Colonic mucosa (tissue), 4 donors: ENCODE measurements at regions not wholly inside any gene's neighbourhood (a gene's known extent, or its start where the extent isn't known, plus 50 kb on each side); places are given as distances from the start of the nearest gene placed in this dataset.
"Not testable (repeated sequence)": the region's sequence is repeated elsewhere in the genome, so short reads cannot be mapped to it uniquely, and the experiment has no call there.

Experiments used
- DNase-seq: peaks from one replicate; pipeline ENCODE4 v3.0.0-alpha.2; 2020
- H3K27ac ChIP-seq: fragments of 200-600 bp; one replicate; pipeline ENCODE4 v1.8.0; 2021
- H3K27me3 ChIP-seq: fragments of 200-600 bp; one replicate; pipeline ENCODE4 v1.8.0; 2021
- H3K36me3 ChIP-seq: fragments of 200-600 bp; one replicate; pipeline ENCODE4 v1.8.0; 2021
- H3K4me1 ChIP-seq: fragments of 200-600 bp; one replicate; pipeline ENCODE4 v1.8.0; 2021; ENCODE audit warnings: mild to moderate bottlenecking
- H3K4me3 ChIP-seq: fragments of 200-600 bp; one replicate; pipeline ENCODE4 v1.8.0; 2021
- H3K9ac ChIP-seq, 2 donors: one replicate each; pipeline ENCODE4 v1.7.0; 2013; ENCODE audit warnings: control low read depth in 2 of 2, low read depth in 2 of 2, low read length in 2 of 2
- H3K9me3 ChIP-seq: fragments of 200-600 bp; one replicate; pipeline ENCODE4 v1.8.0; 2021
- intact Hi-C: fragments of 100-400 bp; cut with DNase I; formaldehyde crosslinking; loops from one replicate; pipeline ENCODE4 v1.14.1; 2022
- TF ChIP-seq, protein P1 (sequence below): fragments of 200-600 bp; IDR thresholded peaks from one replicate; pipeline ENCODE4 v1.8.0; 2022; ENCODE audit warnings: antibody characterized with exemption, mild to moderate bottlenecking
- donor health status: healthy.
- donor health status: DM: no; HTN: no; CAD: no.
- donor health status: DM: no; HTN: no; CAD: no.

DNA sequence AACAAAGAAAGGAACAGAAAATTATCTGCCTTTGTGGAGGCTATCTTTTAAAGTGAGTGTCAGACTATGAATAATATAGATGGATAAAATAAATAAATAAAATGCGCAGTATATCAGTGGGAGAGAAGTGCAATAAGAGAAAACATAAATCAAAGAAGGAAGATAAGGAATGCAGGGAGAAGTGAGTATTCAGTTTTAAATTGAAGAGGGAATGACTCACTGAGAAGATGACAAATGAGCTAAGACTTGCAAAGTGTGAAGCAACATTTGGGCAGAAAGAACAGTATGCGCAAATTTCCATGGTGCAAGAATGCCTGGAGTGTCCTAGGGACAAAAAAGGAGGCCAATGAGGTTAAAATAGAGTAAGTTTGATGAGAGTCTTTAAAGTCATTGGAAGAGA is 1300.1 kb upstream of the ALCAM start:
- no peaks in the 10 kb centered on the region for H3K36me3 ChIP-seq
- no peak overlapping the region for H3K27ac ChIP-seq
- no peaks in the 10 kb centered on the region for H3K9me3 ChIP-seq
- DNase-seq: no peak
- H3K4me3 ChIP-seq: no peak overlapping the region
- TF ChIP-seq, protein P1, sequence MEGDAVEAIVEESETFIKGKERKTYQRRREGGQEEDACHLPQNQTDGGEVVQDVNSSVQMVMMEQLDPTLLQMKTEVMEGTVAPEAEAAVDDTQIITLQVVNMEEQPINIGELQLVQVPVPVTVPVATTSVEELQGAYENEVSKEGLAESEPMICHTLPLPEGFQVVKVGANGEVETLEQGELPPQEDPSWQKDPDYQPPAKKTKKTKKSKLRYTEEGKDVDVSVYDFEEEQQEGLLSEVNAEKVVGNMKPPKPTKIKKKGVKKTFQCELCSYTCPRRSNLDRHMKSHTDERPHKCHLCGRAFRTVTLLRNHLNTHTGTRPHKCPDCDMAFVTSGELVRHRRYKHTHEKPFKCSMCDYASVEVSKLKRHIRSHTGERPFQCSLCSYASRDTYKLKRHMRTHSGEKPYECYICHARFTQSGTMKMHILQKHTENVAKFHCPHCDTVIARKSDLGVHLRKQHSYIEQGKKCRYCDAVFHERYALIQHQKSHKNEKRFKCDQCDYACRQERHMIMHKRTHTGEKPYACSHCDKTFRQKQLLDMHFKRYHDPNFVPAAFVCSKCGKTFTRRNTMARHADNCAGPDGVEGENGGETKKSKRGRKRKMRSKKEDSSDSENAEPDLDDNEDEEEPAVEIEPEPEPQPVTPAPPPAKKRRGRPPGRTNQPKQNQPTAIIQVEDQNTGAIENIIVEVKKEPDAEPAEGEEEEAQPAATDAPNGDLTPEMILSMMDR: no peak
- no peaks in the 10 kb centered on the region for H3K27me3 ChIP-seq
- no peak overlapping the region for H3K9ac ChIP-seq
- no peaks in the 10 kb centered on the region for H3K4me1 ChIP-seq
- intact Hi-C loops: no loop called here

DNA sequence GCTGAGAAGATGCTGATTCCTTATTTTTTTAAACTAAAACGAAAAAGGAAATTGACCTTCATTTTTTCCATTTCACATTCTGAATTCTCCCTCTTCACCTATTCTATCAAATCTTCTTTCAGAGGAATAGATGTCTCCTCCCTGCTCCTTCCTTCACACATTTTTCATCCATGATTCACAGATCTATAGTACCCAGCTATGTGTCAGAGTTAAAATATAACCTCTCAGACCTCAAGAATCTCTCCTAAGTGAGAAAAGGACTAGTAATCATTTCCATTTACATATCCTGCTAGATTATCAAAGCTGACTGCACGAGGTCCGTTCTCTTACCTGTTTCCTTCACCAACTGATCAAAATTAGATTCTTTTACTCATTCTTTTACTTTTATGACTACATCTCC is 1297.6 kb upstream of the ALCAM start:
- TF ChIP-seq, protein P1: no peak
- no peak overlapping the region for H3K9ac ChIP-seq
- intact Hi-C loops: no loop called here
- no peak for DNase-seq
- no peak overlapping the region for H3K4me3 ChIP-seq
- H3K27ac ChIP-seq: no peak overlapping the region
- H3K9me3 ChIP-seq: no peaks in the 10 kb centered on the region
- H3K4me1 ChIP-seq: no peaks in the 10 kb centered on the region
- H3K36me3 ChIP-seq: no peaks in the 10 kb centered on the region
- H3K27me3 ChIP-seq: no peaks in the 10 kb centered on the region

DNA sequence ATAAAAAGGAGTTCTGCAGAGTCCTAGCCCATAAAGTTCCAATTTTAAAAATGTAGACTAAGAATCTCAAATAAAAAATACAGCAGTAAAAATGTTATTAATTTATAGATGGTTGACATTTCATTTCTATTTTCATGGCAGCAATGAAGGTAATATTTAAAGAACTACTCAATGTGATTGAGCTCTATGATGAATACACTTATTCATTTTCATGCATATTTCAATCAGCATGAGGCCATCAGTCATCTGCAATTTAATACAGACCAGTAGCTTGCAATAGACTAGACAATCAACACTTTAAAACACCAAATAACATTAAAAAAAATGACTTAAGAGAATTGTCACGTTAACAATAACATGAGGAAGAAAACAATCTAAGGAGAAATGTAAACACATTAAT is 1295.8 kb upstream of the ALCAM start:
- no peak for DNase-seq
- H3K36me3 ChIP-seq: no peaks in the 10 kb centered on the region
- H3K27me3 ChIP-seq: no peaks in the 10 kb centered on the region
- TF ChIP-seq, protein P1: no peak
- H3K27ac ChIP-seq: no peak overlapping the region
- no peak overlapping the region for H3K9ac ChIP-seq
- no peaks in the 10 kb centered on the region for H3K9me3 ChIP-seq
- H3K4me3 ChIP-seq: no peak overlapping the region
- intact Hi-C loops: no loop called here
- H3K4me1 ChIP-seq: no peaks in the 10 kb centered on the region

DNA sequence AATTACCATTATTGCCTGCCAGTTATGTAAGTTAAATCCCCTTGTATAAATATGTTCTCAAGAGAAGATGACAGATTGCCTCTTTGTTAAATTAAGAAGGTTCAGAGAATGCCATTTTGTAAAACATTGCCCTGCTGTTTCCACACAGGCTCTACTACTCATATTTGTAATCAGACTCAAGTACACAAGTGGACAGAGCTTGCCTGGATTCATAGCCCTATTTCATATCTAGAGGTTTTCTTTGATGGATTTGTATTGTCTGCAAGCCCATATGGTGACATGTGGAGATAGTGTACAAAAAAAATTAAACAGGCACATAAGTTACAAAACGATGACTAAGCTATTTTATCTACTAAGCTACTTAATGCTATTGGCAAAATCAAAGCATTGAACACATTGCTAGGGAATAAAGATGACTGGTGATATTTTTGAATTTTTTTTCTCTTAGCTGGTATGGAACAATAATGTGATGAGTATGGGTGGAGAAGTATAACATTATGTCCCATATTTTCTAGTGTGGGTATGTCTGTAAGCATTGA is 1286.6 kb upstream of the ALCAM start:
- no peaks in the 10 kb centered on the region for H3K9me3 ChIP-seq
- H3K9ac ChIP-seq: no peak overlapping the region
- no peaks in the 10 kb centered on the region for H3K4me1 ChIP-seq
- no peak overlapping the region for H3K27ac ChIP-seq
- H3K4me3 ChIP-seq: no peak overlapping the region
- no peak for DNase-seq
- no peaks in the 10 kb centered on the region for H3K36me3 ChIP-seq
- TF ChIP-seq, protein P1: no peak
- H3K27me3 ChIP-seq: no peaks in the 10 kb centered on the region
- intact Hi-C loops: no loop called here

DNA sequence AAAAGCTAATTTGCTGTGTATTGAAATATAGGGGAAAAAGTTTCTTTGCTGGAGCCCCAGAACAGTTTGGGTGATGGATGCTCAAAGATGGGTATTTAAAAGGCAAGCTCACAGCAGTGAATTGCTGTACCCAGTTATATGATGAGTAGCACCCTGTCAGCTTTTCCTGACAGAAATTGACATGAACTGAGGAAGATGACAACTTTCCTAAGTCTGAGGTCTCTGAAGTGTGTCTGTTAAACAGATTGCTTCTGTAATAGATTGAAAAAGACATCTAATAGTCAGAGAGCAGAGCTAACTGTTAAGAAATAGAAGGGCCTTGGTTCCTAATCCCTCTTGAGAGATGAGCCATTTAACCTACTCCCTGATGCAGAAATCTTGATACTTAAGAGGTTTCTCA is 1278.0 kb upstream of the ALCAM start:
- H3K27me3 ChIP-seq: no peaks in the 10 kb centered on the region

DNA sequence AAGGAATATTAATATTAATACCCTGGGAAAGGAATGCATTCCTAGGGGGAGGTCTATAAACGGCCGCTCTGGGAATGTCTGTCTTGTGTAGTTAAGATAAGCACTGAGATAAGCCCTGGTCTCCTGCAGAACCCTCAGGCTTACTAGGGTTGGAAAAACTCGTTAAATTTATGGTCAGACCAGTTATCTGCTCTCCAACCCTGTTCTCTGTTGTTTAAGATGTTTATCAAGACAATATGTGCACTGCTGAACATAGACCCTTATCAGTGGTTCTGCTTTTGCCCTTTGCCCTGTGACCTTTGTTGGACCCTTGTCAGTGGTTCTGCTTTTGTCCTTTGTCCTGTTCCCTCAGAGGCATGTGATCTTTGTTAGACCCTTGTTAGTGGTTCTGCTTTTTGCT is 1276.7 kb upstream of the ALCAM start:
- H3K27me3 ChIP-seq, H3K4me1 ChIP-seq, DNase-seq, H3K9ac ChIP-seq, H3K36me3 ChIP-seq, H3K9me3 ChIP-seq, H3K4me3 ChIP-seq, H3K27ac ChIP-seq, intact Hi-C loops: not testable (repeated sequence)

More for the DNA sequence above, 1278.0 kb upstream of the ALCAM start:
- no peak overlapping the region for H3K27ac ChIP-seq
- H3K4me3 ChIP-seq: no peak overlapping the region
- no peaks in the 10 kb centered on the region for H3K36me3 ChIP-seq
- DNase-seq: no peak
- H3K9ac ChIP-seq: no peak overlapping the region
- TF ChIP-seq, protein P1: no peak
- intact Hi-C loops: no loop called here
- no peaks in the 10 kb centered on the region for H3K9me3 ChIP-seq
- no peaks in the 10 kb centered on the region for H3K4me1 ChIP-seq
